Mesenchymal stem cell (in vitro differentiated cells and primary cell): ENCODE measurements at regions not wholly inside any gene's neighbourhood (a gene's known extent, or its start where the extent isn't known, plus 50 kb on each side); places are given as distances from the start of the nearest gene placed in this dataset.
"Not testable (repeated sequence)": the region's sequence is repeated elsewhere in the genome, so short reads cannot be mapped to it uniquely, and the experiment has no call there.

Source experiments
- DNase-seq: peaks from one replicate; pipeline ENCODE4 v3.0.0-alpha.2; 2013
- H2AFZ ChIP-seq: one replicate; pipeline ENCODE4 v1.6.1; 2013; ENCODE audit warnings: low read depth, mild to moderate bottlenecking, control low read depth, inconsistent platforms, low read length, moderate library complexity
- H2AK5ac ChIP-seq: 2 replicates; pipeline ENCODE4 v1.6.1; 2013; ENCODE audit warnings: low read length, moderate library complexity, mild to moderate bottlenecking, inconsistent platforms; ENCODE audit not compliant: severe bottlenecking
- H2BK120ac ChIP-seq: one replicate; pipeline ENCODE4 v1.6.1; 2013; ENCODE audit warnings: low read depth, mild to moderate bottlenecking, inconsistent platforms, low read length, moderate library complexity
- H2BK12ac ChIP-seq, 2 experiments: one replicate each; pipeline ENCODE4 v1.6.1; 2013; ENCODE audit warnings: inconsistent platforms in 2 of 2, low read length in 2 of 2, mild to moderate bottlenecking in 2 of 2, moderate library complexity in 2 of 2, control low read depth in 1 of 2
- H2BK15ac ChIP-seq: one replicate; pipeline ENCODE4 v1.6.1; 2013; ENCODE audit warnings: mild to moderate bottlenecking, low read depth, inconsistent platforms; ENCODE audit not compliant: poor library complexity, severe bottlenecking
- H2BK5ac ChIP-seq: 2 replicates; pipeline ENCODE4 v1.6.1; 2013; ENCODE audit warnings: low read depth, mild to moderate bottlenecking, low read length, control low read depth, inconsistent platforms; ENCODE audit not compliant: poor library complexity, severe bottlenecking
- H3K14ac ChIP-seq, 2 experiments: one replicate each; pipeline ENCODE4 v1.6.1; 2013; ENCODE audit warnings: inconsistent platforms in 2 of 2, low read length in 2 of 2, control low read depth in 1 of 2, mild to moderate bottlenecking in 1 of 2, moderate library complexity in 1 of 2
- H3K18ac ChIP-seq, 2 experiments: one replicate each; pipeline ENCODE4 v1.6.1; 2013; ENCODE audit warnings: inconsistent platforms in 2 of 2, low read length in 2 of 2, control low read depth in 1 of 2, low read depth in 1 of 2, mild to moderate bottlenecking in 1 of 2
- H3K23ac ChIP-seq, 2 experiments: one replicate each; pipeline ENCODE4 v1.6.1; 2013; ENCODE audit warnings: inconsistent platforms in 2 of 2, low read length in 2 of 2, mild to moderate bottlenecking in 2 of 2, moderate library complexity in 2 of 2, control low read depth in 1 of 2
- H3K27ac ChIP-seq: 2 replicates; pipeline ENCODE4 v1.5.1; 2013; ENCODE audit warnings: mild to moderate bottlenecking, moderate library complexity, low read length, control low read depth, inconsistent platforms; ENCODE audit not compliant: poor library complexity, severe bottlenecking
- H3K27me3 ChIP-seq, 2 experiments: 2 replicates each; pipeline versions ENCODE4 v1.6.1 to v1.7.0; 2013; ENCODE audit warnings: low read length in 2 of 2, mild to moderate bottlenecking in 2 of 2, moderate library complexity in 2 of 2, control low read depth in 1 of 2, inconsistent platforms in 1 of 2; ENCODE audit not compliant: control insufficient read depth in 1 of 2, insufficient read depth in 1 of 2
- H3K36me3 ChIP-seq, 2 experiments: 2 replicates each; pipeline versions ENCODE4 v1.6.1 to v1.7.0; 2013; ENCODE audit warnings: low read length in 2 of 2, control low read depth in 1 of 2, inconsistent platforms in 1 of 2, low read depth in 1 of 2, mild to moderate bottlenecking in 1 of 2; ENCODE audit not compliant: insufficient read depth in 2 of 2, control insufficient read depth in 1 of 2
- H3K4ac ChIP-seq, 2 experiments: one replicate each; pipeline ENCODE4 v1.6.1; 2013; ENCODE audit warnings: inconsistent platforms in 2 of 2, low read length in 2 of 2, mild to moderate bottlenecking in 2 of 2, moderate library complexity in 2 of 2, control low read depth in 1 of 2, low read depth in 1 of 2
- H3K4me1 ChIP-seq: 2 replicates; pipeline ENCODE4 v1.6.1; 2013; ENCODE audit warnings: low read depth, low read length, control low read depth; ENCODE audit not compliant: control insufficient read depth, insufficient read depth
- H3K4me2 ChIP-seq: 2 replicates; pipeline ENCODE4 v1.6.1; 2013; ENCODE audit warnings: low read length, mild to moderate bottlenecking, inconsistent platforms; ENCODE audit not compliant: poor library complexity, severe bottlenecking
- H3K4me3 ChIP-seq, 2 experiments: 2 replicates each; pipeline versions ENCODE4 v1.5.1 to v1.7.0; 2013; ENCODE audit warnings: low read length in 2 of 2, mild to moderate bottlenecking in 2 of 2, control low read depth in 1 of 2, low read depth in 1 of 2; ENCODE audit not compliant: insufficient read depth in 1 of 2
- H3K79me1 ChIP-seq: replicated peaks from 2 replicates; pipeline ENCODE4 v1.6.1; 2013; ENCODE audit warnings: mild to moderate bottlenecking, control low read depth, low read length, inconsistent platforms; ENCODE audit not compliant: poor library complexity, severe bottlenecking
- H3K9ac ChIP-seq: 2 replicates; pipeline ENCODE4 v1.7.0; 2013; ENCODE audit warnings: mild to moderate bottlenecking, low read length, moderate library complexity
- H3K9me3 ChIP-seq: 2 replicates; pipeline ENCODE4 v1.7.0; 2013; ENCODE audit warnings: mild to moderate bottlenecking, low read length; ENCODE audit not compliant: control insufficient read depth
- H4K8ac ChIP-seq: one replicate; pipeline ENCODE4 v1.6.1; 2013; ENCODE audit warnings: inconsistent platforms, mild to moderate bottlenecking, low read length, moderate library complexity
- H4K91ac ChIP-seq: one replicate; pipeline ENCODE4 v1.6.1; 2013; ENCODE audit warnings: mild to moderate bottlenecking, low read length, inconsistent platforms
- WGBS: methylation state at CpG from one replicate; pipeline ENCODE4 v1.1.7; 2013; ENCODE audit warnings: mixed read lengths; 5-methylcytosine and 5-hydroxymethylcytosine counted together

GRCh38 chr2:143991596-143991995 lies 528.3 kb downstream of the ZEB2 start:
- not testable (repeated sequence) for H2AFZ ChIP-seq, H3K4me1 ChIP-seq, H4K8ac ChIP-seq, H3K27me3 ChIP-seq, H4K91ac ChIP-seq, H3K4me3 ChIP-seq, H2BK5ac ChIP-seq, H2BK12ac ChIP-seq, DNase-seq, H2BK120ac ChIP-seq, H3K23ac ChIP-seq, H3K4ac ChIP-seq, H2BK15ac ChIP-seq, H3K9ac ChIP-seq, H3K27ac ChIP-seq, H3K4me2 ChIP-seq, H3K18ac ChIP-seq, H3K79me1 ChIP-seq, H3K36me3 ChIP-seq, H3K14ac ChIP-seq, H3K9me3 ChIP-seq, H2AK5ac ChIP-seq
- 98% methylated on average over 16 of the region's 30 CpGs for WGBS

GRCh38 chr2:143988082-143988481 lies 531.8 kb downstream of the ZEB2 start:
- Histone ChIP-seq H3K27me3 (no peaks in the 10 kb centered on the region), H2BK5ac (no peak overlapping the region), H2AK5ac (no peak overlapping the region), H3K4ac (no peak overlapping the region), H3K4me3 (no peak overlapping the region), H3K9ac (no peak overlapping the region), H3K9me3 (peaks cover 4% of the 10 kb centered on the region), H3K36me3 (no peaks in the 10 kb centered on the region), H2BK15ac (no peak overlapping the region), H3K79me1 (peaks cover 2% of the 10 kb centered on the region), H3K4me1 (no peaks in the 10 kb centered on the region), H4K91ac (no peak overlapping the region), H3K27ac (no peak overlapping the region), H3K18ac (no peak overlapping the region), H3K23ac (no peak overlapping the region), H3K14ac (no peak overlapping the region), H4K8ac (no peak overlapping the region), H2BK12ac (no peak overlapping the region), H2AFZ (no peak overlapping the region), H2BK120ac (no peak overlapping the region), H3K4me2 (no peak overlapping the region)
- WGBS, result 46% methylated on average over 1 of the region's 1 CpG
- no peak for DNase-seq

- no peak overlapping the region for H4K91ac ChIP-seq
- no peaks in the 10 kb centered on the region for H3K4me1 ChIP-seq
- H3K4me3 ChIP-seq, result no peak overlapping the region
- no peaks in the 10 kb centered on the region for H3K9me3 ChIP-seq
- H2BK12ac ChIP-seq, result no peak overlapping the region
- no peak overlapping the region for H2BK120ac ChIP-seq
- no peaks in the 10 kb centered on the region for H3K27me3 ChIP-seq
- no peak overlapping the region for H3K18ac ChIP-seq
- H4K8ac ChIP-seq, result no peak overlapping the region
- no peak overlapping the region for H3K27ac ChIP-seq
- H2BK5ac ChIP-seq, result no peak overlapping the region
- no peak overlapping the region for H2AK5ac ChIP-seq
- no peak overlapping the region for H2AFZ ChIP-seq
- no peak overlapping the region for H3K9ac ChIP-seq
- no peak overlapping the region for H2BK15ac ChIP-seq
- no peaks in the 10 kb centered on the region for H3K79me1 ChIP-seq
- no peak overlapping the region for H3K23ac ChIP-seq
- H3K36me3 ChIP-seq, result no peaks in the 10 kb centered on the region
- H3K4ac ChIP-seq, result no peak overlapping the region
- WGBS, result no CpG with 5 or more reads among the region's 2 CpGs
- DNase-seq, result no peak
- H3K4me2 ChIP-seq, result no peak overlapping the region
- no peak overlapping the region for H3K14ac ChIP-seq
Observed at GRCh38 chr2:143981428-143981827, 538.5 kb downstream of the ZEB2 start.

GRCh38 chr2:143977356-143977755 lies 542.6 kb downstream of the ZEB2 start:
- Histone ChIP-seq H4K91ac (no peak overlapping the region), H3K27ac (no peak overlapping the region), H3K4me1 (no peaks in the 10 kb centered on the region), H3K27me3 (no peaks in the 10 kb centered on the region), H2BK12ac (no peak overlapping the region), H2BK120ac (no peak overlapping the region), H3K18ac (no peak overlapping the region), H2BK5ac (no peak overlapping the region), H3K36me3 (no peaks in the 10 kb centered on the region), H3K14ac (no peak overlapping the region), H2BK15ac (no peak overlapping the region), H3K4me2 (no peak overlapping the region), H2AFZ (no peak overlapping the region), H3K79me1 (no peaks in the 10 kb centered on the region), H4K8ac (peak overlapping the region; percentile 9), H2AK5ac (no peak overlapping the region), H3K23ac (no peak overlapping the region), H3K9me3 (no peaks in the 10 kb centered on the region), H3K4ac (no peak overlapping the region), H3K9ac (no peak overlapping the region), H3K4me3 (no peak overlapping the region)
- WGBS, result 93% methylated on average over 5 of the region's 6 CpGs
- DNase-seq, result no peak
